SK-N-SH (cell line): ENCODE measurements at regions not wholly inside any gene's neighbourhood (a gene's known extent, or its start where the extent isn't known, plus 50 kb on each side); places are given as distances from the start of the nearest gene placed in this dataset.

Experiments
- CTCF ChIA-PET: fragments of 300-600, 350-600 bp; formaldehyde crosslinking; extraction: SDS; loops from one replicate; lab custom pipeline; 2021; lab: Yijun Ruan, JAX
- POLR2A ChIA-PET: fragments of 350-600 bp; sonication (Branson Sonifier 250); formaldehyde crosslinking; extraction: SDS; loops from one replicate; lab custom pipeline; 2020; ENCODE audit warnings: antibody characterized with exemption, inconsistent platforms; lab: Yijun Ruan, JAX
- DNase-seq: peaks from one replicate; pipeline ENCODE4 v3.0.0; 2012
- H2AFZ ChIP-seq: fragments of 200-600 bp; sonication (generic); 2 replicates; pipeline ENCODE4 v1.8.1; 2016; ENCODE audit warnings: antibody characterized with exemption, mild to moderate bottlenecking, low read depth
- H3F3A ChIP-seq: fragments of 200-600 bp; sonication (generic); replicated peaks from 2 replicates; pipeline ENCODE3; 2016; ENCODE audit warnings: antibody characterized with exemption, mild to moderate bottlenecking; ENCODE audit not compliant: insufficient read depth
- H3K27ac ChIP-seq, 2 experiments: fragments of 200-500 bp in 1 of 2; fragments of 200-600 bp in 1 of 2; sonication (Bioruptor generic) in 1 of 2; sonication (generic), shearing (Covaris generic) in 1 of 2; 2 replicates each; pipeline versions ENCODE4 v1.5.1 to v1.6.1; 2014 to 2016; ENCODE audit warnings: low read depth in 2 of 2, inconsistent platforms in 1 of 2, low read length in 1 of 2, mild to moderate bottlenecking in 1 of 2, mixed read lengths in 1 of 2
- H3K27me3 ChIP-seq: fragments of 200-600 bp; sonication (generic), shearing (Covaris generic); 2 replicates; pipeline ENCODE4 v1.6.1; 2016; ENCODE audit warnings: mixed run types; ENCODE audit not compliant: insufficient read depth
- H3K36me3 ChIP-seq, 2 experiments: fragments of 200-500 bp in 1 of 2; fragments of 200-600 bp in 1 of 2; sonication (Bioruptor generic) in 1 of 2; sonication (generic) in 1 of 2; replicated peaks in 1 of 2; 2 replicates each; pipeline versions ENCODE3 to v1.5.1; 2014 to 2016; ENCODE audit warnings: low read length in 1 of 2, mild to moderate bottlenecking in 1 of 2; ENCODE audit not compliant: insufficient read depth in 2 of 2, control insufficient read depth in 1 of 2
- H3K4me1 ChIP-seq, 2 experiments: fragments of 200-500 bp in 1 of 2; fragments of 200-600 bp in 1 of 2; sonication (Bioruptor generic) in 1 of 2; sonication (generic), shearing (Covaris generic) in 1 of 2; 2 replicates each; pipeline versions ENCODE4 v1.5.1 to v1.6.1; 2014 to 2016; ENCODE audit warnings: low read depth in 1 of 2, low read length in 1 of 2, mixed run types in 1 of 2; ENCODE audit not compliant: insufficient read depth in 2 of 2, control insufficient read depth in 1 of 2
- H3K4me2 ChIP-seq: fragments of 200-600 bp; sonication (generic), shearing (Covaris generic); 2 replicates; pipeline ENCODE4 v1.6.1; 2017; ENCODE audit warnings: mixed run types
- H3K4me3 ChIP-seq, 2 experiments: fragments of 200-500 bp in 1 of 2; fragments of 200-600 bp in 1 of 2; sonication (Bioruptor generic) in 1 of 2; sonication (generic), shearing (Covaris generic) in 1 of 2; 2 replicates each; pipeline versions ENCODE4 v1.5.1 to v1.8.1; 2014 to 2016; ENCODE audit warnings: low read depth in 2 of 2, inconsistent platforms in 1 of 2, low read length in 1 of 2, mild to moderate bottlenecking in 1 of 2, mixed read lengths in 1 of 2, moderate library complexity in 1 of 2
- H3K79me2 ChIP-seq: fragments of 200-600 bp; sonication (generic); 2 replicates; pipeline ENCODE4 v1.8.1; 2017; ENCODE audit warnings: mild to moderate bottlenecking; ENCODE audit not compliant: insufficient read depth
- H3K9ac ChIP-seq: fragments of 200-600 bp; sonication (generic); 2 replicates; pipeline ENCODE4 v1.6.1; 2017; ENCODE audit warnings: mixed run types
- H3K9me2 ChIP-seq: fragments of 200-600 bp; sonication (generic); 2 replicates; pipeline ENCODE4 v1.6.1; 2017; ENCODE audit warnings: mixed run types
- H3K9me3 ChIP-seq: fragments of 200-600 bp; sonication (generic); 2 replicates; pipeline ENCODE4 v1.6.1; 2017; ENCODE audit warnings: mixed run types, mild to moderate bottlenecking, moderate library complexity
- H4K20me1 ChIP-seq: fragments of 200-600 bp; sonication (generic); 2 replicates; pipeline ENCODE4 v1.6.1; 2017; ENCODE audit warnings: mild to moderate bottlenecking, mixed run types; ENCODE audit not compliant: insufficient read depth
- CTCF ChIP-seq: fragments of 200-600 bp; sonication (generic); IDR thresholded peaks from 2 replicates; pipeline ENCODE4 v1.6.1; 2017; ENCODE audit warnings: antibody characterized with exemption, mild to moderate bottlenecking, moderate library complexity
- ELF1 ChIP-seq: IDR thresholded peaks from 2 replicates; pipeline ENCODE4 v1.4.0; 2012
- EZH2phosphoT487 ChIP-seq: fragments of 200-600 bp; sonication (generic); IDR thresholded peaks from 2 replicates; pipeline ENCODE4 v1.6.1; 2017; ENCODE audit warnings: low read depth, mixed run types, mild to moderate bottlenecking, antibody characterized with exemption, moderate library complexity, borderline replicate concordance
- FOXM1 ChIP-seq: IDR thresholded peaks from 2 replicates; pipeline ENCODE4 v1.4.0; 2012; ENCODE audit warnings: low read depth, mild to moderate bottlenecking
- GATA2 ChIP-seq: sonication (generic); formaldehyde crosslinking; IDR thresholded peaks from 2 replicates; pipeline ENCODE4 v1.5.0; 2020; ENCODE audit warnings: mild to moderate bottlenecking, missing genetic modification reagents
- JUND ChIP-seq: IDR thresholded peaks from 2 replicates; pipeline ENCODE4 v1.4.0; 2012
- MEF2A ChIP-seq: IDR thresholded peaks from 2 replicates; pipeline ENCODE4 v1.4.0; 2012; ENCODE audit warnings: low read depth, borderline replicate concordance
- NFIC ChIP-seq: IDR thresholded peaks from 2 replicates; pipeline ENCODE4 v1.4.0; 2012; ENCODE audit warnings: borderline replicate concordance
- RAD21 ChIP-seq: IDR thresholded peaks from 2 replicates; pipeline ENCODE4 v1.6.1; 2012; ENCODE audit warnings: mild to moderate bottlenecking, low read length
- TCF12 ChIP-seq: IDR thresholded peaks from 2 replicates; pipeline ENCODE4 v1.4.0; 2012
- TEAD4 ChIP-seq: IDR thresholded peaks from 2 replicates; pipeline ENCODE4 v1.4.0; 2012; ENCODE audit warnings: mild to moderate bottlenecking, borderline replicate concordance; ENCODE audit not compliant: insufficient read depth
- YY1 ChIP-seq: IDR thresholded peaks from 2 replicates; pipeline ENCODE4 v1.4.0; 2012; ENCODE audit warnings: low read depth, mild to moderate bottlenecking
- WGBS: methylation state at CpG from one replicate; pipeline ENCODE4 v1.1.6; 2017; ENCODE audit warnings: low lambda C conversion rate; 5-methylcytosine and 5-hydroxymethylcytosine counted together
- TF ChIP-seq, protein P1 (sequence below): IDR thresholded peaks from 2 replicates; pipeline ENCODE4 v1.4.0; 2012; ENCODE audit warnings: low read depth, borderline replicate concordance
- TF ChIP-seq, protein P2 (sequence below): fragments of 150-350 bp; IDR thresholded peaks from 2 replicates; pipeline ENCODE4 v1.6.1; 2017; ENCODE audit warnings: antibody characterized with exemption, low read length, low read depth, borderline replicate concordance

DNA sequence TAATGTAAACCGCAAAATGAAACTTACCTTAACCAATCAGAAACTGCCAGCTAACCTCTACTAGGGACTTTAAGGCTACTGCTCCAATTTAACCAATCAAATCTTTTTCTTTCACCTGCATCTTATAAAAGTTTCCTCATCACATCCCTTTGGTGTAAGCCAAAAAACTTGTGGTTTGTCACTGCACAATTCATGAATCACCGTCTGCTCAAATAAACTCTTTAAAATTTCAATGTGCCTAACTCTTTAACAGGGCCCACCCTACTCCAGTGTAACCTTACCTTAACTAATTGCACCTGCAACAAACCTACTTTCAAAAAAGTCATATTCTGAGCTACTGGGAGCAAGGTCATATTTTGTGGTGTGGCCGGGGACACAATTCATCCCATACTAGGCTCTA, 172.2 kb upstream of the GRAMD2B start:
- ChIA-PET POLR2A (no interaction called here), CTCF (no interaction called here)
- Histone ChIP-seq H3K4me2 (no peak overlapping the region), H3K4me3 (no peak overlapping the region), H3K9me3 (no peaks in the 10 kb centered on the region), H3K9me2 (no peaks in the 10 kb centered on the region), H3K9ac (no peak overlapping the region), H3K36me3 (no peaks in the 10 kb centered on the region), H3K27ac (no peak overlapping the region), H3K79me2 (no peaks in the 10 kb centered on the region), H3K27me3 (no peaks in the 10 kb centered on the region), H2AFZ (no peak overlapping the region), H3F3A (no peaks in the 10 kb centered on the region), H3K4me1 (no peaks in the 10 kb centered on the region; a peak in 1 of 4 replicates), H4K20me1 (no peaks in the 10 kb centered on the region)
- no peak for DNase-seq
- TF ChIP-seq EZH2phosphoT487 (no peak), GATA2 (no peak), NFIC (no peak), ELF1 (no peak), RAD21 (no peak), TCF12 (no peak), YY1 (no peak), FOXM1 (no peak), TEAD4 (no peak), CTCF (no peak), JUND (no peak)
- WGBS, result 88% methylated on average over 3 of the region's 3 CpGs

GRCh38 chr5:126253406-126253805, 169.8 kb upstream of the GRAMD2B start:
- Histone ChIP-seq H3K4me2 (no peak overlapping the region), H2AFZ (no peak overlapping the region), H3K9me3 (no peaks in the 10 kb centered on the region), H3K79me2 (no peaks in the 10 kb centered on the region), H3K27me3 (no peaks in the 10 kb centered on the region), H3K27ac (no peak overlapping the region), H3K9me2 (no peaks in the 10 kb centered on the region), H3F3A (no peaks in the 10 kb centered on the region), H3K9ac (no peak overlapping the region), H3K4me1 (no peaks in the 10 kb centered on the region; a peak in 1 of 4 replicates), H4K20me1 (no peaks in the 10 kb centered on the region), H3K36me3 (no peaks in the 10 kb centered on the region), H3K4me3 (no peak overlapping the region)
- POLR2A ChIA-PET, result no interaction called here
- CTCF ChIA-PET, result interaction anchor here (0.7 kb wide), 1 partner anchor 47 kb away, joined by 4 read pairs; no protein-coding TSS in a partner anchor
- TF ChIP-seq MEF2A (no peak), GATA2 (no peak), YY1 (no peak)
- TF ChIP-seq, protein P1, sequence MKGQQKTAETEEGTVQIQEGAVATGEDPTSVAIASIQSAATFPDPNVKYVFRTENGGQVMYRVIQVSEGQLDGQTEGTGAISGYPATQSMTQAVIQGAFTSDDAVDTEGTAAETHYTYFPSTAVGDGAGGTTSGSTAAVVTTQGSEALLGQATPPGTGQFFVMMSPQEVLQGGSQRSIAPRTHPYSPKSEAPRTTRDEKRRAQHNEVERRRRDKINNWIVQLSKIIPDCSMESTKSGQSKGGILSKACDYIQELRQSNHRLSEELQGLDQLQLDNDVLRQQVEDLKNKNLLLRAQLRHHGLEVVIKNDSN, result no peak
- TF ChIP-seq, protein P2, sequence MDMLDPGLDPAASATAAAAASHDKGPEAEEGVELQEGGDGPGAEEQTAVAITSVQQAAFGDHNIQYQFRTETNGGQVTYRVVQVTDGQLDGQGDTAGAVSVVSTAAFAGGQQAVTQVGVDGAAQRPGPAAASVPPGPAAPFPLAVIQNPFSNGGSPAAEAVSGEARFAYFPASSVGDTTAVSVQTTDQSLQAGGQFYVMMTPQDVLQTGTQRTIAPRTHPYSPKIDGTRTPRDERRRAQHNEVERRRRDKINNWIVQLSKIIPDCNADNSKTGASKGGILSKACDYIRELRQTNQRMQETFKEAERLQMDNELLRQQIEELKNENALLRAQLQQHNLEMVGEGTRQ, result no peak
- DNase-seq, result no peak
- 29% methylated on average over 1 of the region's 1 CpG for WGBS
